Activated CD8-positive, alpha-beta T cell treated with anti-CD3 and anti-CD28 coated beads for 36 hours (primary cell): ENCODE measurements at regions not wholly inside any gene's neighbourhood (a gene's known extent, or its start where the extent isn't known, plus 50 kb on each side); places are given as distances from the start of the nearest gene placed in this dataset.

Experiments used
- ATAC-seq: fragments of 200-7000 bp; cut with Tn5 transposase; one replicate; pipeline ENCODE4 v1.10.0; 2021; ENCODE audit warnings: mild to moderate bottlenecking, moderate library complexity
- CTCF ChIA-PET: fragments of 350-600 bp; sonication (Branson Sonifier 250); formaldehyde crosslinking; loops from one replicate; lab custom pipeline; 2021; ENCODE audit warnings: antibody characterized with exemption; lab: Charles Lee
- POLR2A ChIA-PET: fragments of 350-600 bp; sonication (Branson Sonifier 250); formaldehyde crosslinking; loops from one replicate; lab custom pipeline; 2021; ENCODE audit warnings: antibody characterized with exemption; lab: Charles Lee
- DNase-seq: peaks from one replicate; pipeline ENCODE4 v3.0.0-alpha.2; 2020
- H3K27ac Mint-ChIP-seq: one replicate; pipeline ENCODE4 v1.8.0; 2021; ENCODE audit warnings: mild to moderate bottlenecking, mixed read lengths
- H3K27me3 Mint-ChIP-seq: one replicate; pipeline ENCODE4 v1.8.0; 2021; ENCODE audit warnings: mixed read lengths
- H3K36me3 Mint-ChIP-seq: one replicate; pipeline ENCODE4 v1.8.0; 2021; ENCODE audit warnings: low read depth, mixed read lengths
- H3K4me1 Mint-ChIP-seq: one replicate; pipeline ENCODE4 v1.8.0; 2021; ENCODE audit warnings: low read depth, mixed read lengths
- H3K4me3 Mint-ChIP-seq: one replicate; pipeline ENCODE4 v1.8.0; 2021; ENCODE audit warnings: mild to moderate bottlenecking, moderate library complexity, mixed read lengths
- H3K9me3 Mint-ChIP-seq: one replicate; pipeline ENCODE4 v1.8.0; 2021; ENCODE audit warnings: mixed read lengths
- CTCF ChIP-seq: fragments of 200-600 bp; IDR thresholded peaks from one replicate; pipeline ENCODE4 v1.8.0; 2022; ENCODE audit warnings: antibody characterized with exemption, mild to moderate bottlenecking
- intact Hi-C: fragments of 100-400 bp; cut with micrococcal nuclease; formaldehyde crosslinking; loops from one replicate; pipeline ENCODE4 v1.10.0; 2022

- no peaks in the 10 kb centered on the region for H3K36me3 Mint-ChIP-seq
- POLR2A ChIA-PET = no interaction called here
- ATAC-seq = no peak
Measured at GRCh38 chr6:156418253-156418652, 358.9 kb upstream of the ARID1B start.

GRCh38 chr6:156416391-156416790 lies 360.8 kb upstream of the ARID1B start:
- H3K27ac Mint-ChIP-seq = no peak overlapping the region
- ChIA-PET CTCF (no interaction called here), POLR2A (no interaction called here)
- no peak overlapping the region for H3K4me3 Mint-ChIP-seq
- H3K4me1 Mint-ChIP-seq = no peaks in the 10 kb centered on the region
- H3K27me3 Mint-ChIP-seq = no peaks in the 10 kb centered on the region
- no peak for TF ChIP-seq CTCF
- no peaks in the 10 kb centered on the region for H3K36me3 Mint-ChIP-seq
- no peaks in the 10 kb centered on the region for H3K9me3 Mint-ChIP-seq
- no peak for ATAC-seq
- DNase-seq = no peak
- intact Hi-C loops = no loop called here

More at GRCh38 chr6:156418253-156418652, 358.9 kb upstream of the ARID1B start:
- Mint-ChIP-seq H3K27me3 (no peaks in the 10 kb centered on the region), H3K4me3 (no peak overlapping the region), H3K9me3 (peaks cover 1% of the 10 kb centered on the region), H3K4me1 (peaks cover 8% of the 10 kb centered on the region), H3K27ac (no peak overlapping the region)
- CTCF ChIA-PET = no interaction called here
- no peak for TF ChIP-seq CTCF
- DNase-seq = no peak
- intact Hi-C loops = no loop called here

GRCh38 chr6:156413154-156413553 lies 364.0 kb upstream of the ARID1B start:
- CTCF ChIA-PET = no interaction called here

GRCh38 chr6:156410649-156411048 lies 366.5 kb upstream of the ARID1B start:
- ChIA-PET POLR2A (no interaction called here), CTCF (interaction anchor here (1.0 kb wide), 1 partner anchor 10 kb away, joined by 4 read pairs; no protein-coding TSS in a partner anchor)
- no peaks in the 10 kb centered on the region for H3K9me3 Mint-ChIP-seq

More at GRCh38 chr6:156413154-156413553, 364.0 kb upstream of the ARID1B start:
- POLR2A ChIA-PET = no interaction called here
- Mint-ChIP-seq H3K9me3 (no peaks in the 10 kb centered on the region), H3K27me3 (no peaks in the 10 kb centered on the region), H3K36me3 (no peaks in the 10 kb centered on the region), H3K4me1 (no peaks in the 10 kb centered on the region), H3K4me3 (no peak overlapping the region), H3K27ac (no peak overlapping the region)
- ATAC-seq = no peak
- no peak for DNase-seq
- intact Hi-C loops = no loop called here
- TF ChIP-seq CTCF = no peak

GRCh38 chr6:156408655-156409054 lies 368.5 kb upstream of the ARID1B start:
- ChIA-PET CTCF (no interaction called here), POLR2A (no interaction called here)
- Mint-ChIP-seq H3K4me1 (no peaks in the 10 kb centered on the region), H3K4me3 (no peak overlapping the region), H3K27me3 (no peaks in the 10 kb centered on the region), H3K36me3 (no peaks in the 10 kb centered on the region), H3K9me3 (no peaks in the 10 kb centered on the region), H3K27ac (no peak overlapping the region)
- TF ChIP-seq CTCF = no peak
- intact Hi-C loops = no loop called here
- DNase-seq = no peak
- ATAC-seq = no peak

More at GRCh38 chr6:156410649-156411048, 366.5 kb upstream of the ARID1B start:
- Mint-ChIP-seq H3K4me1 (no peaks in the 10 kb centered on the region), H3K27me3 (no peaks in the 10 kb centered on the region), H3K36me3 (no peaks in the 10 kb centered on the region), H3K4me3 (no peak overlapping the region), H3K27ac (no peak overlapping the region)
- ATAC-seq (no peak), DNase-seq (no peak)
- intact Hi-C loops = no loop called here
- TF ChIP-seq CTCF = peak; percentile 44
